ENCODE measurements at regions not wholly inside any gene's neighbourhood (a gene's known extent, or its start where the extent isn't known, plus 50 kb on each side); places are given as distances from the start of the nearest gene placed in this dataset. TPM values are rescaled to one million over a fixed set of nuclear protein-coding genes. Genes with fewer than 3 reads are reported as not detected.

DNA sequence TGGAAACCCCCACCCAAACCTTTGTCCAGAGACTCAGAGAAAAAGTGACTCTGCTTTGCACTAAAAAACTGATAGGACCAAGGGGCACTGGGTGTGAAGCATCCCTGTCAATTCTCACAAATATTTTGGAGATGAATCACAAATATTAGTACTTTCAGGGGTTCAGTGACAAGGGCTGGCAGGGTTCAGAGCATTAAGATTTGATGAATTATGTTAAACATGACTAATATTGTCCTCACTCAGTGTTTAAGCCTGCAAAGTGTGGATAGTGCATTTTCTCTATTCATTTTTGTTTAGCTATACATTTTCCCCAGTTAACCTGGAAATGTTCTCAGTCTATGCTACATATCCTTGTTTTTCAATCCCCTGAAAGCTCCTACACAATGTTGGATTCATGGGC, 65.3 kb upstream of the CCDC68 start:
- TF ChIP-seq, protein P1, sequence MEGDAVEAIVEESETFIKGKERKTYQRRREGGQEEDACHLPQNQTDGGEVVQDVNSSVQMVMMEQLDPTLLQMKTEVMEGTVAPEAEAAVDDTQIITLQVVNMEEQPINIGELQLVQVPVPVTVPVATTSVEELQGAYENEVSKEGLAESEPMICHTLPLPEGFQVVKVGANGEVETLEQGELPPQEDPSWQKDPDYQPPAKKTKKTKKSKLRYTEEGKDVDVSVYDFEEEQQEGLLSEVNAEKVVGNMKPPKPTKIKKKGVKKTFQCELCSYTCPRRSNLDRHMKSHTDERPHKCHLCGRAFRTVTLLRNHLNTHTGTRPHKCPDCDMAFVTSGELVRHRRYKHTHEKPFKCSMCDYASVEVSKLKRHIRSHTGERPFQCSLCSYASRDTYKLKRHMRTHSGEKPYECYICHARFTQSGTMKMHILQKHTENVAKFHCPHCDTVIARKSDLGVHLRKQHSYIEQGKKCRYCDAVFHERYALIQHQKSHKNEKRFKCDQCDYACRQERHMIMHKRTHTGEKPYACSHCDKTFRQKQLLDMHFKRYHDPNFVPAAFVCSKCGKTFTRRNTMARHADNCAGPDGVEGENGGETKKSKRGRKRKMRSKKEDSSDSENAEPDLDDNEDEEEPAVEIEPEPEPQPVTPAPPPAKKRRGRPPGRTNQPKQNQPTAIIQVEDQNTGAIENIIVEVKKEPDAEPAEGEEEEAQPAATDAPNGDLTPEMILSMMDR (IDR thresholded peaks at IDR 0.05): no peak
- no peak for ATAC-seq (ENCODE audit: low FRiP score)
- no peak for DNase-seq (ENCODE audit: low spot score)

DNA sequence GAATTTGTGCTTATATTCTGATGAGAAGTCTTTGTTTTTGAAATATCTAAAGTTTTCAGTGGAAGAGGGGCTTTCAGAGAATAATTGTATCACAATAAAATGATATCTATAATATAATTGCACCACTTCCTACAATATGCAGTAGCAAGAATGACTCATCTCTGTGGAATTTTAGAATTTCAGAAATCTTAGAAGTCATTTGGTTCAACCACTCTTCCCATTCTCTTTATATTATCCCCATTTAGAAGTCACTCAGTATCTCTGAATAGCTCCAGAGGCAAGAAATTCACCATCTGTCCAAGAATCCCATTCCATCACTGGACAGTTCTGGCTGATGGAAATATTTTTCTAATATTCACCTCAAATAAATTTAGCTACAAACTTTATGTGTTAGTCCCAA, 59.3 kb upstream of the CCDC68 start:
- no peak for ATAC-seq (ENCODE audit: low FRiP score)
- TF ChIP-seq, protein P1 (IDR thresholded peaks at IDR 0.05): no peak
- DNase-seq (ENCODE audit: low spot score): no peak

DNA sequence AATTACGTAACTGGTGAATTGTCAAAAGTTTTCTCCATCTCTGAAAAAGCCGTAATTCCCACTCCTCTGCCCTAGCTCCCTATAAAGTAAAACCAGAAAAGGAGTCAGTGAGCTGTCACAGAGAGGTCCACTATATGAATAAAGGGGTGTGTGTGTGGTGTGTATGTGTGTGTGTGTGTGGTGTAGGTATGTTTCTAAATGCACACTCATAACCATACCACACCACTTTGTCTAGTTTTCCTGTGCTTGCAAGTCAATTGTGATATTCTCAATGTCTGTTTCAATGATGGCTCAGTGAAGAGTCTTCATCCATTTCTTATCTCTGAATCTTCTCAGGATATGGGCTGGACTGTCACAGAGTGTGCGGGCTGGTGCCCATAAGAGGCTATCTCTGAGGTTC, 54.8 kb upstream of the CCDC68 start:
- DNase-seq (ENCODE audit: low spot score): no peak
- TF ChIP-seq, protein P1 (IDR thresholded peaks at IDR 0.05): no peak
- no peak for ATAC-seq (ENCODE audit: low FRiP score)

DNA sequence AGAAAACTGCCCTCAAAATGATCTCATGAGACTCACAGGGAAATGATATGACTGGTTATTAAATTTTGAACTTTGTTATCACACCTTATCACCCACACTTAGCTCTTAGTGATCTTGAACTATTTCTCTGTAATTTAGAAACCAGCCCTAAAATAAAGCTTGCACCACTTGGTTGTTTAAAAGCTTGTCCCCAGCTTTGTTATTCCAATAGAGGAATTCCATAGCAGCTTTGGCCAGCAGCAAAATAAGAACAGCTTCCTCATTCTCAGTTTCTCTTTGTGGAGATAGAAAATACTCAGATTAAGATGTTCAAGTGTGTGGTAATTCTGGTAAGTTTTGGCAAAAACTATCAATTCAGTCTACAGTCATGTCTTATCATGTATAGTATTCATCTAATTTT, 54.4 kb upstream of the CCDC68 start:
- DNase-seq (ENCODE audit: low spot score) (no peak), ATAC-seq (ENCODE audit: low FRiP score) (no peak)
- TF ChIP-seq, protein P1 (IDR thresholded peaks at IDR 0.05): no peak

DNA sequence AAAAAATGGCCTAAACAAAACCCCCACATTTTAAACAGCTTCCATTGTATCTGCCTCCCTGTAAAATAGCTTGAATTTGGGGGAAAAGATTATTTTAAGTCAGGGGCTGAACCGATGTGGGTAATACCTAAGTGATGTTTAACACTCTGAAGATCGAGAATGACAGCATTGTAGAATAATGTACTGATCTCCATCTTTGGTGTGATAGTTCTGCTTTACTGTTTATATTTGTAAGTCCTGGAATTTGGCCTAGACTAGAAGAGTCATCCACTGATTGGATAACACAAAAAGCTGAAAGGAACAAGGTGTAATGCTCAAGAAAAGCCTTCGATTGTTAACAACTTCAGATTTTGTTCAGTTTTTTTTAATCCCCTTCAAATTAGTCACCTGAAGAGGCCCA, 53.8 kb upstream of the CCDC68 start:
- TF ChIP-seq, protein P1 (IDR thresholded peaks at IDR 0.05): no peak
- DNase-seq (ENCODE audit: low spot score) (no peak), ATAC-seq (ENCODE audit: low FRiP score) (no peak)

DNA sequence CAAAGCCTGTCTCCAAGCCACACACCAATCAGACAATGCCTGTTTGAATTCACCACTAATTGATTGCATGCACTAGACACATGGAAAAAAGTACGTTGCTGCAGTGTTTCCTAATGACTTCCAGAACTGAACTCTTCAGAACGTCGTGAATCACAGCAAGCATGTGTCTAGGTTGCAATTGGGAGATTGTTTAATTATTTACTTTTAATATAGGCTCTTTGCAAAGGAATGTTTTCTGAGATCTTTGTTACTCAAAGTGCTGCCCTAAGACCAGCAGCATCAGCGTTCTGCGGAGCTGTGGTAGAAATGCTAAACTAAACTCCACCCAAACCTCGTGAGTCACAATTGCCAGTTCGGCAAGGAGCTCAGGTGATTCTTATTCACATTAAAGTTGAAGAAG, 52.7 kb upstream of the CCDC68 start:
- DNase-seq (ENCODE audit: low spot score): no peak
- ATAC-seq (ENCODE audit: low FRiP score): no peak
- TF ChIP-seq, protein P1 (IDR thresholded peaks at IDR 0.05): no peak

Small RNA genes lying in the stretch of these regions (small RNA-seq; reads per million reads assigned to genes)
- gene RNA5SP459: not detected
